ENCODE measurements at regions not wholly inside any gene's neighbourhood (a gene's known extent, or its start where the extent isn't known, plus 50 kb on each side); places are given as distances from the start of the nearest gene placed in this dataset.

DNA sequence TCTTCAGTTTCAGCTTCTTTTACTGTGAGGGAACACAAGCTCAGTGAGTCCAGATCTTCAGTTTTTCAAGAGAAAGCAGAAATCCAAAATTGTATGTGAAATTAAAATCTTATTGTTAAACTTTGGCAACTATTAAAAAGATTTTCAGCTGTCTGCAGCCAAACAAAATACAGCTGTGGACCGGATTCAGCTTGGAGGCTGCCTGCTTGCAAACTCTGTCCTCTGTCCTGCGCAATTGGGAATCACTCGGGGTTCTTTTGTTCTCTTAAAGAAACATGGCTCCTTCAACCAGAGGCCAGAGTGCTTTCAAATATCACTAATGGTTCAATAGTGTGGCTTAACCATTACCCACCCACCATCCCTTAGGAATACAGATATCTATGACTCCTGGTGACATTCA lies 201.2 kb downstream of the CHIC2 start:
- no peak for DNase-seq (ENCODE audit: low read depth)
- no peak for TF ChIP-seq CTCF (IDR thresholded peaks at IDR 0.05; ENCODE audit: control insufficient read depth, extremely low read depth, insufficient read depth)
- H3K4me3 ChIP-seq (ENCODE audit: low read depth, low read length): no peak overlapping the region

GRCh38 chr4:53861856-53862610 lies 202.4 kb downstream of the CHIC2 start:
- no peak for DNase-seq (ENCODE audit: low read depth)
- no peak for TF ChIP-seq CTCF (IDR thresholded peaks at IDR 0.05; ENCODE audit: control insufficient read depth, extremely low read depth, insufficient read depth)

GRCh38 chr4:53859305-53859704 lies 205.1 kb downstream of the CHIC2 start:
- no peak for DNase-seq (ENCODE audit: low read depth)
- TF ChIP-seq CTCF (IDR thresholded peaks at IDR 0.05; ENCODE audit: control insufficient read depth, extremely low read depth, insufficient read depth): no peak

More at GRCh38 chr4:53861856-53862610, 202.4 kb downstream of the CHIC2 start:
- H3K4me3 ChIP-seq (ENCODE audit: low read depth, low read length): no peak overlapping the region

GRCh38 chr4:53858744-53859143 lies 205.7 kb downstream of the CHIC2 start:
- DNase-seq (ENCODE audit: low read depth): no peak
- H3K4me3 ChIP-seq (ENCODE audit: low read depth, low read length): no peak overlapping the region
- TF ChIP-seq CTCF (IDR thresholded peaks at IDR 0.05; ENCODE audit: control insufficient read depth, extremely low read depth, insufficient read depth): no peak

More at GRCh38 chr4:53859305-53859704, 205.1 kb downstream of the CHIC2 start:
- H3K4me3 ChIP-seq (ENCODE audit: low read depth, low read length): no peak overlapping the region

DNA sequence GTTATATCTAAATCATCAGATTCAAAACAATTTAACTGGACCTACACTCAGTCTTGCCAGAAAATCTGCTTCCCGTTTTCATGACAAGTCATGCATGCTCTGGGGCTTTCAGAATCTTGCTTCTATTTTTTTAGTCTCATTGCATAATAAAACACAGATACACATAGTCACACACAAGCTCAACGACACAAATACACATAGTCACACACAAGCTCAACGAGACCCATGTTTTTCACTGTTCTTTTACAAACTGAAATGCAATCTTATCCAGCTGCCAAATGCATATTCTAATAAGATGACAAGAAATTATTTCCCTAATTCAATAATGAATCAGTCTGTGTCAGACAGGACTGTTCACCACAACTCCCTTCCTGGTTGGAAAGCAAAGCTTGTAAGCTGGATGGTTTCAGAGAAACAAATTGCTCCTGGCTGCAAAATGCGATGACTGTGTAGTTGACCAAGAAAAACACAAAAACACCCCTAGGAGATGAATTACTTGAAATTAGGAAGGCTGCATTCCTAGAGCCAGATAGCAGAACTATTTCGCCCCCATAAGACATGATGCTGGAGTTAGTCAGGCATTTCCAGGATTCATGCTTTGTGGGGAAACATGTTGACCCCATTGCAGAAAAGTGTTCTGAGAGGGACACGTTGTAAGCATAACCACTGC lies 208.7 kb downstream of the CHIC2 start:
- no peak for DNase-seq (ENCODE audit: low read depth)
- no peak overlapping the region for H3K4me3 ChIP-seq (ENCODE audit: low read depth, low read length)
- TF ChIP-seq CTCF (IDR thresholded peaks at IDR 0.05; ENCODE audit: control insufficient read depth, extremely low read depth, insufficient read depth): no peak

DNA sequence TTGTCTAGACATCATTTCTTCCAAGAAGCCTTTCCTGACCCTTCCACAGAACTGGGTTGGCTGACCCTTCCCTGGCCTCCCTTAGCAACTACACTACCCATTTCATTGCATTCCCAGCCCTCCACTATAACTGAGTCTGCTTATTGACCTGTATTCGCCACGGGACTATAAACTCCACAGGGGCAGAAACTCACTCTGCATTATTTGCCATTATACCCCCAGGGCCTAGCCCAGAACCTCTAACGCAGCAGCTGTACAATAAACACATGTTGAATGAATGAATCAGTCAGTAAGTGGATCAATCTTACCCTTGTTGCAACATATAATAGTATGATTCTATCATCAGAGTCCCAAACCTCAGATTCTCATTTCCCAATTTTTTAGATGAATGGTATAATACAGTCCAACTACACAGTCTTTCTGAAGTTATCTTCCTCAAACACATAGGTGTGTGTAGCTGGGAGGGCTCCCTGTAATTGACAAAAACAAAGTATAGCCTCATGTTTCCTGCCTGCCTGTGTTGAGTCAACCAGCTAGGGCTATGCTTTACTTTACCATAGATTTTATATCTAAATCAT lies 209.3 kb downstream of the CHIC2 start:
- no peak overlapping the region for H3K4me3 ChIP-seq (ENCODE audit: low read depth, low read length)
- no peak for TF ChIP-seq CTCF (IDR thresholded peaks at IDR 0.05; ENCODE audit: control insufficient read depth, extremely low read depth, insufficient read depth)
- no peak for DNase-seq (ENCODE audit: low read depth)
